ENCODE measurements at regions not wholly inside any gene's neighbourhood (a gene's known extent, or its start where the extent isn't known, plus 50 kb on each side); places are given as distances from the start of the nearest gene placed in this dataset.

DNA sequence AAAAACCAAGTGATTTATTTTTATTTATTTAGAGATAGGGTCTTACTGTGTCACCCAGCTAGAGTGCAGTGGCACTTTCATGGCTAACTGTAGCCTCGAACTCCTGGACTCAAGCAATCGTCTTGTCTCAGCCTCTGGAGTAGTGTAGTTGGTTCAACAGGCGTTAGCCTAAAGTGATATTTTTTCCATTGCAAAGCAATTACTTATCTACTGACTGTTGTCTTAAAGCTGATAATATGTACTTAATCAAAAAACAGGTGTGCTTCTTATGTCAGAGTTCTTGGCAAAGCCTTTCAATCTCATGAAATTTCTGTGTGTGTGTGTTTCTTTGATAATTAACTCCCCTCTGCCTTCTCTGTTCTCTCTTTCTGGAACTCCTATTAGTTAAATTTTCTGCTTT is 62.4 kb upstream of the DUSP10 start:
- TF ChIP-seq, protein P1, sequence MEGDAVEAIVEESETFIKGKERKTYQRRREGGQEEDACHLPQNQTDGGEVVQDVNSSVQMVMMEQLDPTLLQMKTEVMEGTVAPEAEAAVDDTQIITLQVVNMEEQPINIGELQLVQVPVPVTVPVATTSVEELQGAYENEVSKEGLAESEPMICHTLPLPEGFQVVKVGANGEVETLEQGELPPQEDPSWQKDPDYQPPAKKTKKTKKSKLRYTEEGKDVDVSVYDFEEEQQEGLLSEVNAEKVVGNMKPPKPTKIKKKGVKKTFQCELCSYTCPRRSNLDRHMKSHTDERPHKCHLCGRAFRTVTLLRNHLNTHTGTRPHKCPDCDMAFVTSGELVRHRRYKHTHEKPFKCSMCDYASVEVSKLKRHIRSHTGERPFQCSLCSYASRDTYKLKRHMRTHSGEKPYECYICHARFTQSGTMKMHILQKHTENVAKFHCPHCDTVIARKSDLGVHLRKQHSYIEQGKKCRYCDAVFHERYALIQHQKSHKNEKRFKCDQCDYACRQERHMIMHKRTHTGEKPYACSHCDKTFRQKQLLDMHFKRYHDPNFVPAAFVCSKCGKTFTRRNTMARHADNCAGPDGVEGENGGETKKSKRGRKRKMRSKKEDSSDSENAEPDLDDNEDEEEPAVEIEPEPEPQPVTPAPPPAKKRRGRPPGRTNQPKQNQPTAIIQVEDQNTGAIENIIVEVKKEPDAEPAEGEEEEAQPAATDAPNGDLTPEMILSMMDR (conservative IDR thresholded peaks at IDR 0.05; ENCODE audit: low read depth, low read length) = no peak
- no peak for TF ChIP-seq EZH2 (IDR thresholded peaks at IDR 0.05; ENCODE audit: low read length, unreplicated experiment)
- no peak for TF ChIP-seq EZH2phosphoT487 (IDR thresholded peaks at IDR 0.05; ENCODE audit: borderline replicate concordance, low read length)

All from PC-3 (cell line).